ENCODE measurements at regions not wholly inside any gene's neighbourhood (a gene's known extent, or its start where the extent isn't known, plus 50 kb on each side); places are given as distances from the start of the nearest gene placed in this dataset.

GRCh38 chr11:38038777-38039176, 1440.7 kb upstream of the RAG2 start:
- TF ChIP-seq EZH2 (IDR thresholded peaks at IDR 0.05; ENCODE audit: insufficient read depth, poor library complexity, severe bottlenecking) (no peak), EZH2phosphoT487 (IDR thresholded peaks at IDR 0.05; ENCODE audit: insufficient read depth, low read depth) (no peak)

Measured in GM23248 (cell line).